MM.1S (cell line): ENCODE measurements at regions not wholly inside any gene's neighbourhood (a gene's known extent, or its start where the extent isn't known, plus 50 kb on each side); places are given as distances from the start of the nearest gene placed in this dataset.

Source experiments
- DNase-seq: peaks from one replicate; pipeline ENCODE4 v3.0.0-alpha.2; 2015
- H2AFZ ChIP-seq: fragments of 300-600 bp; sonication (generic); 2 replicates; pipeline ENCODE4 v1.6.0; 2016; ENCODE audit warnings: antibody characterized with exemption, low read length
- H3F3A ChIP-seq: fragments of 300-600 bp; sonication (generic); 2 replicates; pipeline ENCODE4 v1.6.1; 2016; ENCODE audit warnings: mild to moderate bottlenecking, antibody characterized with exemption, low read length, moderate library complexity, mixed read lengths; ENCODE audit not compliant: insufficient read depth
- H3K27ac ChIP-seq: fragments of 300-600 bp; sonication (generic); 2 replicates; pipeline ENCODE4 v1.5.1; 2016; ENCODE audit warnings: mild to moderate bottlenecking, low read length
- H3K27me3 ChIP-seq: fragments of 300-600 bp; sonication (generic); replicated peaks from 2 replicates; pipeline ENCODE4 v1.6.0; 2016; ENCODE audit warnings: low read length; ENCODE audit not compliant: insufficient read depth
- H3K36me3 ChIP-seq: fragments of 300-600 bp; sonication (generic); replicated peaks from 2 replicates; pipeline ENCODE4 v1.6.1; 2016; ENCODE audit warnings: mild to moderate bottlenecking, low read length, mixed read lengths; ENCODE audit not compliant: insufficient read depth
- H3K4me1 ChIP-seq: fragments of 300-600 bp; sonication (generic); 2 replicates; pipeline ENCODE4 v1.6.1; 2016; ENCODE audit warnings: low read length, mixed read lengths
- H3K4me2 ChIP-seq: fragments of 300-600 bp; sonication (generic); 2 replicates; pipeline ENCODE4 v1.6.0; 2016; ENCODE audit warnings: low read depth, low read length
- H3K4me3 ChIP-seq: fragments of 300-600 bp; sonication (generic); 2 replicates; pipeline ENCODE4 v1.5.1; 2016; ENCODE audit warnings: low read length, mixed read lengths
- H3K79me2 ChIP-seq: fragments of 300-600 bp; sonication (generic); 2 replicates; pipeline ENCODE4 v1.6.1; 2016; ENCODE audit warnings: mixed run types, low read length, mixed read lengths
- H3K9ac ChIP-seq: fragments of 300-600 bp; sonication (generic); 2 replicates; pipeline ENCODE4 v1.6.1; 2016; ENCODE audit warnings: low read length, mixed read lengths
- H3K9me2 ChIP-seq: fragments of 300-600 bp; sonication (generic); replicated peaks from 2 replicates; pipeline ENCODE4 v1.6.1; 2016; ENCODE audit warnings: mild to moderate bottlenecking, low read length, mixed read lengths; ENCODE audit not compliant: insufficient read depth
- H3K9me3 ChIP-seq: fragments of 300-600 bp; sonication (generic); replicated peaks from 2 replicates; pipeline ENCODE4 v1.6.1; 2016; ENCODE audit warnings: mild to moderate bottlenecking, low read length, mixed read lengths; ENCODE audit not compliant: insufficient read depth
- H4K20me1 ChIP-seq: fragments of 300-600 bp; sonication (generic); 2 replicates; pipeline ENCODE4 v1.6.1; 2016; ENCODE audit warnings: mild to moderate bottlenecking, low read length, moderate library complexity, mixed read lengths; ENCODE audit not compliant: insufficient read depth
- EZH2 ChIP-seq: fragments of 300-600 bp; sonication (generic); optimal IDR thresholded peaks from 2 replicates; pipeline ENCODE3; 2017; ENCODE audit warnings: low read depth, mild to moderate bottlenecking, antibody characterized with exemption, low read length, mixed read lengths
- EZH2phosphoT487 ChIP-seq: fragments of 300-600 bp; sonication (generic); IDR thresholded peaks from 2 replicates; pipeline ENCODE4 v1.6.1; 2018; ENCODE audit warnings: antibody characterized with exemption, low read length
- TF ChIP-seq, protein P1 (sequence below): fragments of 300-600 bp; sonication (generic); IDR thresholded peaks from 2 replicates; pipeline ENCODE4 v1.5.1; 2016; ENCODE audit warnings: antibody characterized with exemption, low read length, mixed read lengths

DNA sequence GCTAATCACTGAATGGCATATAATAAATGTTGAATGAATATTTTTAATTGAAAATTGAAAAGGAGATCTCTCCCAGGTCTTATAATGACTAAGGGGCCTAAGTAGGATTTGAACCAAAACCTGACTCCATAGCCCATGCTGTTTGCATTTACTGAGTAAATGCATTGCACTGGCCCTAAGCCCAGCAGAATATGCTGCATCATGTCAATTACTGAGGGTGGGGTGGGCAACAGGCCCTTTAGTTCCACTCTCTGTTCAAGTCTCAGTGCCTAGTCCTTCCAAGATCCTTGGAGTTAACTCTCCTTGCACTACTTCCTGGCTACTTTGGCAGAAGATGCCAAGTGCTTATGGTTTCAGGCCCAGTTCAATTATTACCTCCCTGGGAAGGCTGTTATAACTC lies 203.8 kb upstream of the DAB1 start:
- Histone ChIP-seq H2AFZ (no peak overlapping the region), H3K27me3 (no peaks in the 10 kb centered on the region), H3K9me3 (no peaks in the 10 kb centered on the region), H3K9me2 (no peaks in the 10 kb centered on the region), H3K27ac (no peak overlapping the region), H3K4me3 (no peak overlapping the region), H3K9ac (no peak overlapping the region), H3K4me2 (no peak overlapping the region), H3F3A (no peaks in the 10 kb centered on the region), H3K4me1 (no peaks in the 10 kb centered on the region), H4K20me1 (no peaks in the 10 kb centered on the region), H3K79me2 (no peaks in the 10 kb centered on the region), H3K36me3 (no peaks in the 10 kb centered on the region)
- no peak for DNase-seq
- TF ChIP-seq EZH2: no peak
- TF ChIP-seq, protein P1, sequence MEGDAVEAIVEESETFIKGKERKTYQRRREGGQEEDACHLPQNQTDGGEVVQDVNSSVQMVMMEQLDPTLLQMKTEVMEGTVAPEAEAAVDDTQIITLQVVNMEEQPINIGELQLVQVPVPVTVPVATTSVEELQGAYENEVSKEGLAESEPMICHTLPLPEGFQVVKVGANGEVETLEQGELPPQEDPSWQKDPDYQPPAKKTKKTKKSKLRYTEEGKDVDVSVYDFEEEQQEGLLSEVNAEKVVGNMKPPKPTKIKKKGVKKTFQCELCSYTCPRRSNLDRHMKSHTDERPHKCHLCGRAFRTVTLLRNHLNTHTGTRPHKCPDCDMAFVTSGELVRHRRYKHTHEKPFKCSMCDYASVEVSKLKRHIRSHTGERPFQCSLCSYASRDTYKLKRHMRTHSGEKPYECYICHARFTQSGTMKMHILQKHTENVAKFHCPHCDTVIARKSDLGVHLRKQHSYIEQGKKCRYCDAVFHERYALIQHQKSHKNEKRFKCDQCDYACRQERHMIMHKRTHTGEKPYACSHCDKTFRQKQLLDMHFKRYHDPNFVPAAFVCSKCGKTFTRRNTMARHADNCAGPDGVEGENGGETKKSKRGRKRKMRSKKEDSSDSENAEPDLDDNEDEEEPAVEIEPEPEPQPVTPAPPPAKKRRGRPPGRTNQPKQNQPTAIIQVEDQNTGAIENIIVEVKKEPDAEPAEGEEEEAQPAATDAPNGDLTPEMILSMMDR: no peak
- TF ChIP-seq EZH2phosphoT487: no peak

DNA sequence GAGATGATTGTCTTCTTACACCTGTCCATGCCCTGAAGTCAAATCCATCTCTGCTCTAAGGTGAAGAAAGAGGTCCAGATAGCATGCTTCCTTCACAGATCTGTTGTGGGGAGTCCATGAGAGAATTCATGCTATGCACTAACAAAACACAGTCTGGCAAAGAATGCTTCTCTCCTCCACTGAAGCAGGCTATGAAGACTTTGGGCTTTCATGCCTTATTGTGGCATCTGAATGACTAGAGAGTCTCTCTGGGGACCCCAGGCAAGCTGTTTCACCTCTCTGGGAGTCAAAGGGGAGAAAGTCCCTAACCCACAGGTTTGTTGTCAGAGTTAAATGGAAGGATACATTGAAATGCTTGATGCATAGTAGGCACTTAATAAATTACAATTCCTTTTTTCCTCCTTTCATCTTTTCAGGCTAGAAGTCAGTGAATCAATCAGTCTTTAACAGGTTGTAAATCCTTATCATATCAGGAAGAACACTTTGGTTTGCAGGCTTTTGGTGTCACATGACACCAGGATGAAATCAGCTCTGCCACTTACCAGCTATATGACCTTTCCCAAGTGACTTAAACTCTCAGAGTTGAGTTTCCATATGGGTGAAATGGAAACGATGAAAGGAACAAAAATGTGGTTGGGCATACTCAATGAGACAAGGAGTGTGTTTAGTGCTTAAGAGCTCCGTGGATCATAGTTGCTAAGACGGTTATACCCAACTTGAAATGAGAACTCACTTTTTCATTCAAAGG lies 200.1 kb upstream of the DAB1 start:
- H3K27ac ChIP-seq: no peak overlapping the region
- H3K4me3 ChIP-seq: no peak overlapping the region
- H3K4me2 ChIP-seq: no peak overlapping the region
- no peaks in the 10 kb centered on the region for H3K9me3 ChIP-seq
- TF ChIP-seq, protein P1: no peak
- no peak for TF ChIP-seq EZH2phosphoT487
- TF ChIP-seq EZH2: no peak
- DNase-seq: no peak
- no peaks in the 10 kb centered on the region for H4K20me1 ChIP-seq
- H3K9me2 ChIP-seq: no peaks in the 10 kb centered on the region
- H3K27me3 ChIP-seq: no peaks in the 10 kb centered on the region
- H3K36me3 ChIP-seq: no peaks in the 10 kb centered on the region
- no peak overlapping the region for H2AFZ ChIP-seq
- H3F3A ChIP-seq: no peaks in the 10 kb centered on the region
- H3K9ac ChIP-seq: no peak overlapping the region
- no peaks in the 10 kb centered on the region for H3K4me1 ChIP-seq
- H3K79me2 ChIP-seq: no peaks in the 10 kb centered on the region

DNA sequence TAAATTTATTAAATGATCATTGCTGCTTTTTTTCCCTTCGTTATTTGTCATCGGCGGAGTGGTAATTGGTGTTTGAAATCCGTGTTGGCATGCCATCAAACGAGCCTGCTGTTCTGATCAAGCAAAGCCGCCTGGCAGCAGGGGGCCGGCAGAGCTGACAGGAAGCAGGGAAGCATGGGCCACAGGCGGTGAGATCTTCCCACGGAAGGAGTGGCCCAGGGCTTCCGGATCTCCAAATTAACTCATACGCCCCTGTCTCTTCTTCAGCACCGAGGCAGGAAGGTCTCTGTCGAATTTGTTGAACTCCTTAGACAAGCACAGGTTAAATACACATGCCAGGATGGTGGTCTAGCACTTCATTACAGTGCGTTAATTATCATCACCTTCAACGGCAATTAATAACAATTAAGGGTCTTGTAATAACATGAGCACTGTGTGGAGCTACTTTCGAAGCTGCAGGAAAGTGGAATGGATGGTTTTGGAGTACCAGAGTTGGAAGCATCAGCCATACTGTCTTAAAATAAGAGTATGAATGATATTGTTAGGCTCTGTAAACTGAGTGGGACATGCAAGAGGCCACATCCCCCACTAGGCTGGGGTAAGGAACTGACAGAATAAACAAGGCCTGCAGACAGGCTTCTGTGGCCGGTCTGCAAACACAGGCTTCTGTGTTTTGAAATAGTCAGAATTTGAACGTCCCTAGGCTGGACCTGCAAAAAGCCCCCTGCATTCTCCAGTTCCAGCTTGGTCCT lies 199.4 kb upstream of the DAB1 start:
- DNase-seq: no peak
- H3K4me3 ChIP-seq: no peak overlapping the region
- H3K9ac ChIP-seq: no peak overlapping the region
- H3K4me1 ChIP-seq: no peaks in the 10 kb centered on the region
- no peaks in the 10 kb centered on the region for H3K27me3 ChIP-seq
- no peaks in the 10 kb centered on the region for H3K9me2 ChIP-seq
- H2AFZ ChIP-seq: no peak overlapping the region
- no peaks in the 10 kb centered on the region for H4K20me1 ChIP-seq
- TF ChIP-seq EZH2phosphoT487 (no peak), EZH2 (no peak)
- TF ChIP-seq, protein P1: no peak
- no peak overlapping the region for H3K4me2 ChIP-seq
- H3K79me2 ChIP-seq: no peaks in the 10 kb centered on the region
- no peaks in the 10 kb centered on the region for H3F3A ChIP-seq
- H3K36me3 ChIP-seq: no peaks in the 10 kb centered on the region
- no peak overlapping the region for H3K27ac ChIP-seq
- H3K9me3 ChIP-seq: no peaks in the 10 kb centered on the region
